LHCN-M2 (cell line): ENCODE measurements at regions not wholly inside any gene's neighbourhood (a gene's known extent, or its start where the extent isn't known, plus 50 kb on each side); places are given as distances from the start of the nearest gene placed in this dataset.

ENCODE experiments used
- DNase-seq: peaks from one replicate; pipeline ENCODE4 v3.0.0-alpha.2; 2012; ENCODE audit warnings: low read depth

- peak; percentile 68 for DNase-seq
Observed at GRCh38 chr12:92502417-92503028, 200.3 kb upstream of the PLEKHG7 start.

GRCh38 chr12:92496790-92497189 lies 206.0 kb upstream of the PLEKHG7 start:
- no peak for DNase-seq

GRCh38 chr12:92495108-92495507 lies 207.7 kb upstream of the PLEKHG7 start:
- no peak for DNase-seq

- DNase-seq: peak; percentile 73
Observed at GRCh38 chr12:92493816-92494215, 209.0 kb upstream of the PLEKHG7 start.

GRCh38 chr12:92492995-92493394 lies 209.8 kb upstream of the PLEKHG7 start:
- no peak for DNase-seq

- DNase-seq: no peak
Observed at GRCh38 chr12:92492291-92492690, 210.5 kb upstream of the PLEKHG7 start.

- DNase-seq: no peak
Observed at GRCh38 chr12:92489781-92490180, 213.0 kb upstream of the PLEKHG7 start.

GRCh38 chr12:92488735-92489134 lies 214.1 kb upstream of the PLEKHG7 start:
- DNase-seq: no peak

GRCh38 chr12:92487138-92487485 lies 215.7 kb upstream of the PLEKHG7 start:
- DNase-seq: no peak

GRCh38 chr12:92486443-92487137 lies 216.2 kb upstream of the PLEKHG7 start:
- no peak for DNase-seq

GRCh38 chr12:92485351-92486348 lies 217.1 kb upstream of the PLEKHG7 start:
- DNase-seq: peak; percentile 67

- DNase-seq: no peak
Observed at GRCh38 chr12:92482599-92482998, 220.2 kb upstream of the PLEKHG7 start.

GRCh38 chr12:92481066-92481465 lies 221.7 kb upstream of the PLEKHG7 start:
- DNase-seq: no peak

GRCh38 chr12:92478692-92479091 lies 224.1 kb upstream of the PLEKHG7 start:
- DNase-seq: peak; percentile 70

GRCh38 chr12:92476844-92477243 lies 225.9 kb upstream of the PLEKHG7 start:
- no peak for DNase-seq

GRCh38 chr12:92473564-92473963 lies 229.2 kb upstream of the PLEKHG7 start:
- DNase-seq: no peak

GRCh38 chr12:92472201-92472600 lies 230.6 kb upstream of the PLEKHG7 start:
- DNase-seq: peak; percentile 21

GRCh38 chr12:92471551-92471950 lies 231.2 kb upstream of the PLEKHG7 start:
- no peak for DNase-seq

GRCh38 chr12:92470608-92471021 lies 232.2 kb upstream of the PLEKHG7 start:
- no peak for DNase-seq

GRCh38 chr12:92469837-92470236 lies 233.0 kb upstream of the PLEKHG7 start:
- DNase-seq: peak; percentile 93

- DNase-seq: peak; percentile 74
Observed at GRCh38 chr12:92468358-92469020, 234.3 kb upstream of the PLEKHG7 start.

- peak; percentile 70 for DNase-seq
Observed at GRCh38 chr12:92467886-92468285, 234.9 kb upstream of the PLEKHG7 start.
